ENCODE measurements at regions not wholly inside any gene's neighbourhood (a gene's known extent, or its start where the extent isn't known, plus 50 kb on each side); places are given as distances from the start of the nearest gene placed in this dataset.

DNA sequence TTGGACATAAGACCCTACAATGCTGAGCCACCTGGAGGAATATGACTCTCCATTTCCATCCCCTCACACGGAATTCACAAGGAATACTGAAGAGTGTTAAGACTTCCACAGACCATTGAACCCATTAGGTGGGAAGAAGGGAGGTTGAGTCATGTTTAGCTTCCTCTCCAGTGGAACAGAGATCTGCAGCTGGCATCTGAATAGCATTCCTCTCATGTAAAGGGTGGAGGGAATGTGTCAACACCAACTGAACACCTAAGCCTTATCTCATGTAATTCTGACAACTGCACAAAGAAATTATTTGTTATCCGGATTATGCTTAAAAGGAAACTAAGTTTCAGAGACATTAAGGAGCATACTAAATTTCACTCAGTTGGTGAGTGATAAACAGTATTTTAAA is 705.9 kb downstream of the MAFB start:
- Histone ChIP-seq H3K36me3 (no peaks in the 10 kb centered on the region), H3K27ac (no peak overlapping the region), H3K27me3 (no peaks in the 10 kb centered on the region), H3K9me3 (no peaks in the 10 kb centered on the region), H3K4me3 (ENCODE audit: low read depth in 1 of 2, low read length in 1 of 2) (no peak overlapping the region), H3K4me1 (ENCODE audit: control insufficient read depth in 1 of 2, insufficient read depth in 1 of 2, low read depth in 1 of 2, low read length in 1 of 2) (no peaks in the 10 kb centered on the region)
- TF ChIP-seq, protein P1, sequence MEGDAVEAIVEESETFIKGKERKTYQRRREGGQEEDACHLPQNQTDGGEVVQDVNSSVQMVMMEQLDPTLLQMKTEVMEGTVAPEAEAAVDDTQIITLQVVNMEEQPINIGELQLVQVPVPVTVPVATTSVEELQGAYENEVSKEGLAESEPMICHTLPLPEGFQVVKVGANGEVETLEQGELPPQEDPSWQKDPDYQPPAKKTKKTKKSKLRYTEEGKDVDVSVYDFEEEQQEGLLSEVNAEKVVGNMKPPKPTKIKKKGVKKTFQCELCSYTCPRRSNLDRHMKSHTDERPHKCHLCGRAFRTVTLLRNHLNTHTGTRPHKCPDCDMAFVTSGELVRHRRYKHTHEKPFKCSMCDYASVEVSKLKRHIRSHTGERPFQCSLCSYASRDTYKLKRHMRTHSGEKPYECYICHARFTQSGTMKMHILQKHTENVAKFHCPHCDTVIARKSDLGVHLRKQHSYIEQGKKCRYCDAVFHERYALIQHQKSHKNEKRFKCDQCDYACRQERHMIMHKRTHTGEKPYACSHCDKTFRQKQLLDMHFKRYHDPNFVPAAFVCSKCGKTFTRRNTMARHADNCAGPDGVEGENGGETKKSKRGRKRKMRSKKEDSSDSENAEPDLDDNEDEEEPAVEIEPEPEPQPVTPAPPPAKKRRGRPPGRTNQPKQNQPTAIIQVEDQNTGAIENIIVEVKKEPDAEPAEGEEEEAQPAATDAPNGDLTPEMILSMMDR (IDR thresholded peaks at IDR 0.05), result no peak

DNA sequence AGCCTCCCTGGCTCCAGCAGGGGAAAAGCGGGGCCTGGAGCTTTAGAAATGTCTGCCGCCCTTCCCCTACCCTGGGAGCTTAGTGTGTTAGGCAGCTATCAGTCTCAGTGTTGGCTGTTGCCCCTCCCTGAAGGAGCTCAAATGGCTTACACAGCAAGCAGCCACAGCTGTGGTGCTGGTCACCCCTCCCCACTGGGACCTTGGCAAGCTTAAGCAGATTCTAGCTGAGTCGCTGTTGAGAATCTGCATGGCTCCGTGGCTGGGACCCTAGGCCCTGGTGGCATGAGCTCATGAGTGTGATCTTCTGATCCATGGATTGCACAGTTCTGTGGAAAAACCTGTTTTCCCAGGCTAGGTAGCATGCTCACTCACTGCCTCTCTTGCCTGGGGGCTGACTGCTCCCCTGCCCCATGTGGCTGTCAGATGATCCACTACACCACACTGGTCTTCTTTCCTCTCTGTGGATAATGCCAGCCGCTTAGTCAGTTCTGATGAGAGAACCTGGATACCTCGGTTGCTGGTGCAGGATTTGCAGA is 714.0 kb downstream of the MAFB start:
- Histone ChIP-seq H3K4me3 (ENCODE audit: low read depth in 1 of 2, low read length in 1 of 2) (no peak overlapping the region), H3K36me3 (no peaks in the 10 kb centered on the region), H3K27me3 (no peaks in the 10 kb centered on the region), H3K9me3 (no peaks in the 10 kb centered on the region), H3K4me1 (ENCODE audit: control insufficient read depth in 1 of 2, insufficient read depth in 1 of 2, low read depth in 1 of 2, low read length in 1 of 2) (no peaks in the 10 kb centered on the region), H3K27ac (no peak overlapping the region)
- TF ChIP-seq, protein P1 (IDR thresholded peaks at IDR 0.05), result no peak

DNA sequence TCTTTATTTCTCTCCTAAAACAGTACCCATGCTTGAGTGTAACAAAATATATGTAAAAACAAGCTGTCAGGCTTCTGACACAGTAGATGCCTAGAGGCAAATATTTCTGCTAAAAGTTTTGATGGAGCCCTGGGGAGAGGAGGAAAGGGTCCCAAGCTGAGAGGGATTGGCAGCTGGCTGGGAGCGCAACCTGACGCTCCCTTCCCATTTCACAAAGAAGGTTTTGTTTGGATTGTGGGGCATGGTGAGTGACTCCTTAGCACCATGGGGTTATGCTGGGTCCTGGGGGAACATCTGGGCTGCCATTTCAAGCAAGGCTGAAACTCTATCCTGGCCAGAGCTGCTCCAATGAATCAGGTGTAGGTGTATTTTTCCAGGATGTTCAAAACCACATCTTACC is 720.5 kb downstream of the MAFB start:
- TF ChIP-seq, protein P1 (IDR thresholded peaks at IDR 0.05), result no peak
- H3K9me3 ChIP-seq, result no peaks in the 10 kb centered on the region
- H3K36me3 ChIP-seq, result no peaks in the 10 kb centered on the region
- H3K27ac ChIP-seq, result no peak overlapping the region
- H3K4me1 ChIP-seq (ENCODE audit: control insufficient read depth in 1 of 2, insufficient read depth in 1 of 2, low read depth in 1 of 2, low read length in 1 of 2), result no peaks in the 10 kb centered on the region
- H3K4me3 ChIP-seq (ENCODE audit: low read depth in 1 of 2, low read length in 1 of 2), result no peak overlapping the region
- no peaks in the 10 kb centered on the region for H3K27me3 ChIP-seq

DNA sequence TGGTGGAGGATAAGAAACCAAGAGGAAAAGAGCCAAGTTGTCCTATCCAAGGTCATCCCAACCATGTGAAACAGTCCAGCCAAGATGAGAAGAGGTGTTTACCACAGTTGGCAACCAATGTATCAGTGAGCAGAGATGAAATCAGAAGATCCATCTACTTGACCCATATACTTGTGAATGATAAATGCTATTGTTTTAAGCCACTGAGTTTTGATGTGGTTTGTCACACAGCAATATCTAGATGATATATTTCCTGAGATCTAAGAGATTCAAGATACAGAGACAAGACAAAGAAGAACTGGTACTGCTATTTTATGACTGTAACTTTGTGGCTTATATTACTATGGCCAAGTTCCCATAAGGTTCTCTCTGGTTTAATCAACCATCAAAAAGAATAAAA is 721.2 kb downstream of the MAFB start:
- TF ChIP-seq, protein P1 (IDR thresholded peaks at IDR 0.05), result no peak
- H3K36me3 ChIP-seq, result no peaks in the 10 kb centered on the region
- no peaks in the 10 kb centered on the region for H3K9me3 ChIP-seq
- no peak overlapping the region for H3K4me3 ChIP-seq (ENCODE audit: low read depth in 1 of 2, low read length in 1 of 2)
- H3K4me1 ChIP-seq (ENCODE audit: control insufficient read depth in 1 of 2, insufficient read depth in 1 of 2, low read depth in 1 of 2, low read length in 1 of 2), result no peaks in the 10 kb centered on the region
- no peak overlapping the region for H3K27ac ChIP-seq
- no peaks in the 10 kb centered on the region for H3K27me3 ChIP-seq

DNA sequence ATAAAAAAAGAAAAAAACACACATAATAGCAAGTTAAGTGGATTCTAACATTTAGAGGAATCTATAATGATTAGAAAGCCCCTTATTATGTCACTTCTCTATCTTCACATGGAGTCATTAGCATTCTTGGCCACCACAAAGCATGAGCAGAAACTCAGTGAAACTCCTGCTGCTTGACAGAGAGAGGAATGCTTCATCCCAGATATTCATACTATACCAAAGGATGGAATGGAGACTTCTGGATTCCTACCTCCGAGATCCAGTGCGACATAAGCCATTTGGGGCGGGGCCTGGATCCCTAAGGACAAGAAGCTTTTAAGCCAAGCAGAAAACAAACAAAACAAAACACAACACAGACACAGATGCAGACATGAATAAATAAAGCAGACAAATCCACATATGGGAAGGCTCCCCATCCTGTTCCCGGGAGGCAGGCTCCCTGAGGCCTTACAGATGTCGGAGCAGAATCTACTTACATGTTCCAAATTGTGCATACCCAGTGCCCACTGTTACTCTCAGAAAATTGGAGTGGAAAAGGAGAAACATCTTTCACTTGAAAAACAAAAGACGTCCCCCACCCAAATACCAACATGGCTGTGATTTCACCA is 727.3 kb downstream of the MAFB start:
- no peak overlapping the region for H3K4me3 ChIP-seq (ENCODE audit: low read depth in 1 of 2, low read length in 1 of 2)
- H3K27me3 ChIP-seq, result no peaks in the 10 kb centered on the region
- H3K4me1 ChIP-seq (ENCODE audit: control insufficient read depth in 1 of 2, insufficient read depth in 1 of 2, low read depth in 1 of 2, low read length in 1 of 2), result no peaks in the 10 kb centered on the region
- no peaks in the 10 kb centered on the region for H3K36me3 ChIP-seq
- TF ChIP-seq, protein P1 (IDR thresholded peaks at IDR 0.05), result no peak
- H3K9me3 ChIP-seq, result no peaks in the 10 kb centered on the region
- no peak overlapping the region for H3K27ac ChIP-seq

All from neutrophil (primary cell).